ENCODE measurements at regions not wholly inside any gene's neighbourhood (a gene's known extent, or its start where the extent isn't known, plus 50 kb on each side); places are given as distances from the start of the nearest gene placed in this dataset.
"Not testable (repeated sequence)": the region's sequence is repeated elsewhere in the genome, so short reads cannot be mapped to it uniquely, and the experiment has no call there.

- H3K4me1 ChIP-seq (ENCODE audit: control insufficient read depth in 1 of 2, insufficient read depth in 2 of 2, low read length in 2 of 2) = no peaks in the 10 kb centered on the region
- H3K36me3 ChIP-seq (ENCODE audit: control insufficient read depth in 1 of 2, insufficient read depth in 2 of 2, low read length in 2 of 2) = no peaks in the 10 kb centered on the region
- no peak overlapping the region for H3K27ac ChIP-seq (ENCODE audit: low read depth, low read length)
- H3K27me3 ChIP-seq (ENCODE audit: control insufficient read depth in 1 of 2, insufficient read depth in 2 of 2, low read length in 2 of 2) = no peaks in the 10 kb centered on the region
- H3K9ac ChIP-seq (ENCODE audit: low read depth in 1 of 2, low read length in 2 of 2) = no peak overlapping the region
- H3K4me3 ChIP-seq (ENCODE audit: low read depth in 1 of 2, low read length in 2 of 2) = no peak overlapping the region
- no peaks in the 10 kb centered on the region for H3K9me3 ChIP-seq (ENCODE audit: control insufficient read depth in 1 of 2, low read length in 2 of 2)
Measured at GRCh38 chr6:74705451-74705850, 500.4 kb downstream of the COL12A1 start.

- H3K27ac ChIP-seq (ENCODE audit: low read depth, low read length); H3K36me3 ChIP-seq (ENCODE audit: control insufficient read depth in 1 of 2, insufficient read depth in 2 of 2, low read length in 2 of 2); H3K9me3 ChIP-seq (ENCODE audit: control insufficient read depth in 1 of 2, low read length in 2 of 2); H3K9ac ChIP-seq (ENCODE audit: low read depth in 1 of 2, low read length in 2 of 2); H3K27me3 ChIP-seq (ENCODE audit: control insufficient read depth in 1 of 2, insufficient read depth in 2 of 2, low read length in 2 of 2); H3K4me1 ChIP-seq (ENCODE audit: control insufficient read depth in 1 of 2, insufficient read depth in 2 of 2, low read length in 2 of 2); H3K4me3 ChIP-seq (ENCODE audit: low read depth in 1 of 2, low read length in 2 of 2): not testable (repeated sequence)
Measured at GRCh38 chr6:74704540-74704939, 501.3 kb downstream of the COL12A1 start.

GRCh38 chr6:74690365-74690764, 515.5 kb downstream of the COL12A1 start:
- H3K27ac ChIP-seq (ENCODE audit: low read depth, low read length) = no peak overlapping the region
- H3K4me3 ChIP-seq (ENCODE audit: low read depth in 1 of 2, low read length in 2 of 2) = no peak overlapping the region
- H3K36me3 ChIP-seq (ENCODE audit: control insufficient read depth in 1 of 2, insufficient read depth in 2 of 2, low read length in 2 of 2) = no peaks in the 10 kb centered on the region
- H3K27me3 ChIP-seq (ENCODE audit: control insufficient read depth in 1 of 2, insufficient read depth in 2 of 2, low read length in 2 of 2) = no peaks in the 10 kb centered on the region
- H3K4me1 ChIP-seq (ENCODE audit: control insufficient read depth in 1 of 2, insufficient read depth in 2 of 2, low read length in 2 of 2) = no peaks in the 10 kb centered on the region
- H3K9ac ChIP-seq (ENCODE audit: low read depth in 1 of 2, low read length in 2 of 2) = no peak overlapping the region
- H3K9me3 ChIP-seq (ENCODE audit: control insufficient read depth in 1 of 2, low read length in 2 of 2) = no peaks in the 10 kb centered on the region

- Histone ChIP-seq H3K9me3 (ENCODE audit: control insufficient read depth in 1 of 2, low read length in 2 of 2) (no peaks in the 10 kb centered on the region), H3K27me3 (ENCODE audit: control insufficient read depth in 1 of 2, insufficient read depth in 2 of 2, low read length in 2 of 2) (no peaks in the 10 kb centered on the region)
Measured at GRCh38 chr6:74689601-74690000, 516.3 kb downstream of the COL12A1 start.

GRCh38 chr6:74677463-74677862, 528.4 kb downstream of the COL12A1 start:
- Histone ChIP-seq H3K4me1 (ENCODE audit: control insufficient read depth in 1 of 2, insufficient read depth in 2 of 2, low read length in 2 of 2) (no peaks in the 10 kb centered on the region), H3K4me3 (ENCODE audit: low read depth in 1 of 2, low read length in 2 of 2) (no peak overlapping the region), H3K27me3 (ENCODE audit: control insufficient read depth in 1 of 2, insufficient read depth in 2 of 2, low read length in 2 of 2) (no peaks in the 10 kb centered on the region), H3K36me3 (ENCODE audit: control insufficient read depth in 1 of 2, insufficient read depth in 2 of 2, low read length in 2 of 2) (no peaks in the 10 kb centered on the region), H3K27ac (ENCODE audit: low read depth, low read length) (no peak overlapping the region), H3K9me3 (ENCODE audit: control insufficient read depth in 1 of 2, low read length in 2 of 2) (no peaks in the 10 kb centered on the region), H3K9ac (ENCODE audit: low read depth in 1 of 2, low read length in 2 of 2) (no peak overlapping the region)

More at GRCh38 chr6:74689601-74690000, 516.3 kb downstream of the COL12A1 start:
- Histone ChIP-seq H3K4me3 (ENCODE audit: low read depth in 1 of 2, low read length in 2 of 2) (no peak overlapping the region), H3K4me1 (ENCODE audit: control insufficient read depth in 1 of 2, insufficient read depth in 2 of 2, low read length in 2 of 2) (no peaks in the 10 kb centered on the region), H3K27ac (ENCODE audit: low read depth, low read length) (no peak overlapping the region), H3K36me3 (ENCODE audit: control insufficient read depth in 1 of 2, insufficient read depth in 2 of 2, low read length in 2 of 2) (no peaks in the 10 kb centered on the region), H3K9ac (ENCODE audit: low read depth in 1 of 2, low read length in 2 of 2) (no peak overlapping the region)

GRCh38 chr6:74676906-74677305, 528.9 kb downstream of the COL12A1 start:
- Histone ChIP-seq H3K9ac (ENCODE audit: low read depth in 1 of 2, low read length in 2 of 2) (no peak overlapping the region), H3K4me3 (ENCODE audit: low read depth in 1 of 2, low read length in 2 of 2) (no peak overlapping the region), H3K27ac (ENCODE audit: low read depth, low read length) (no peak overlapping the region), H3K4me1 (ENCODE audit: control insufficient read depth in 1 of 2, insufficient read depth in 2 of 2, low read length in 2 of 2) (no peaks in the 10 kb centered on the region), H3K27me3 (ENCODE audit: control insufficient read depth in 1 of 2, insufficient read depth in 2 of 2, low read length in 2 of 2) (no peaks in the 10 kb centered on the region), H3K36me3 (ENCODE audit: control insufficient read depth in 1 of 2, insufficient read depth in 2 of 2, low read length in 2 of 2) (no peaks in the 10 kb centered on the region), H3K9me3 (ENCODE audit: control insufficient read depth in 1 of 2, low read length in 2 of 2) (no peaks in the 10 kb centered on the region)

GRCh38 chr6:74674377-74674776, 531.5 kb downstream of the COL12A1 start:
- Histone ChIP-seq H3K27me3 (ENCODE audit: control insufficient read depth in 1 of 2, insufficient read depth in 2 of 2, low read length in 2 of 2) (no peaks in the 10 kb centered on the region), H3K27ac (ENCODE audit: low read depth, low read length) (no peak overlapping the region), H3K9me3 (ENCODE audit: control insufficient read depth in 1 of 2, low read length in 2 of 2) (no peaks in the 10 kb centered on the region), H3K4me1 (ENCODE audit: control insufficient read depth in 1 of 2, insufficient read depth in 2 of 2, low read length in 2 of 2) (no peaks in the 10 kb centered on the region), H3K9ac (ENCODE audit: low read depth in 1 of 2, low read length in 2 of 2) (no peak overlapping the region), H3K36me3 (ENCODE audit: control insufficient read depth in 1 of 2, insufficient read depth in 2 of 2, low read length in 2 of 2) (no peaks in the 10 kb centered on the region), H3K4me3 (ENCODE audit: low read depth in 1 of 2, low read length in 2 of 2) (no peak overlapping the region)

- H3K27me3 ChIP-seq (ENCODE audit: control insufficient read depth in 1 of 2, insufficient read depth in 2 of 2, low read length in 2 of 2) = no peaks in the 10 kb centered on the region
- no peaks in the 10 kb centered on the region for H3K9me3 ChIP-seq (ENCODE audit: control insufficient read depth in 1 of 2, low read length in 2 of 2)
- no peaks in the 10 kb centered on the region for H3K36me3 ChIP-seq (ENCODE audit: control insufficient read depth in 1 of 2, insufficient read depth in 2 of 2, low read length in 2 of 2)
- no peaks in the 10 kb centered on the region for H3K4me1 ChIP-seq (ENCODE audit: control insufficient read depth in 1 of 2, insufficient read depth in 2 of 2, low read length in 2 of 2)
- H3K27ac ChIP-seq (ENCODE audit: low read depth, low read length) = no peak overlapping the region
- H3K9ac ChIP-seq (ENCODE audit: low read depth in 1 of 2, low read length in 2 of 2) = no peak overlapping the region
- no peak overlapping the region for H3K4me3 ChIP-seq (ENCODE audit: low read depth in 1 of 2, low read length in 2 of 2)
Measured at GRCh38 chr6:74671558-74672025, 534.3 kb downstream of the COL12A1 start.

GRCh38 chr6:74658391-74658790, 547.5 kb downstream of the COL12A1 start:
- H3K9me3 ChIP-seq (ENCODE audit: control insufficient read depth in 1 of 2, low read length in 2 of 2) = no peaks in the 10 kb centered on the region
- no peaks in the 10 kb centered on the region for H3K36me3 ChIP-seq (ENCODE audit: control insufficient read depth in 1 of 2, insufficient read depth in 2 of 2, low read length in 2 of 2)
- no peaks in the 10 kb centered on the region for H3K27me3 ChIP-seq (ENCODE audit: control insufficient read depth in 1 of 2, insufficient read depth in 2 of 2, low read length in 2 of 2)
- H3K9ac ChIP-seq (ENCODE audit: low read depth in 1 of 2, low read length in 2 of 2) = no peak overlapping the region
- H3K27ac ChIP-seq (ENCODE audit: low read depth, low read length) = no peak overlapping the region
- H3K4me1 ChIP-seq (ENCODE audit: control insufficient read depth in 1 of 2, insufficient read depth in 2 of 2, low read length in 2 of 2) = no peaks in the 10 kb centered on the region
- no peak overlapping the region for H3K4me3 ChIP-seq (ENCODE audit: low read depth in 1 of 2, low read length in 2 of 2)

GRCh38 chr6:74657931-74658330, 547.9 kb downstream of the COL12A1 start:
- no peaks in the 10 kb centered on the region for H3K36me3 ChIP-seq (ENCODE audit: control insufficient read depth in 1 of 2, insufficient read depth in 2 of 2, low read length in 2 of 2)
- H3K9me3 ChIP-seq (ENCODE audit: control insufficient read depth in 1 of 2, low read length in 2 of 2) = no peaks in the 10 kb centered on the region
- H3K4me1 ChIP-seq (ENCODE audit: control insufficient read depth in 1 of 2, insufficient read depth in 2 of 2, low read length in 2 of 2) = no peaks in the 10 kb centered on the region
- no peak overlapping the region for H3K27ac ChIP-seq (ENCODE audit: low read depth, low read length)
- no peak overlapping the region for H3K4me3 ChIP-seq (ENCODE audit: low read depth in 1 of 2, low read length in 2 of 2)
- no peak overlapping the region for H3K9ac ChIP-seq (ENCODE audit: low read depth in 1 of 2, low read length in 2 of 2)
- no peaks in the 10 kb centered on the region for H3K27me3 ChIP-seq (ENCODE audit: control insufficient read depth in 1 of 2, insufficient read depth in 2 of 2, low read length in 2 of 2)

- Histone ChIP-seq H3K4me3 (ENCODE audit: low read depth in 1 of 2, low read length in 2 of 2) (no peak overlapping the region), H3K9me3 (ENCODE audit: control insufficient read depth in 1 of 2, low read length in 2 of 2) (no peaks in the 10 kb centered on the region), H3K9ac (ENCODE audit: low read depth in 1 of 2, low read length in 2 of 2) (no peak overlapping the region), H3K4me1 (ENCODE audit: control insufficient read depth in 1 of 2, insufficient read depth in 2 of 2, low read length in 2 of 2) (no peaks in the 10 kb centered on the region), H3K27ac (ENCODE audit: low read depth, low read length) (no peak overlapping the region), H3K36me3 (ENCODE audit: control insufficient read depth in 1 of 2, insufficient read depth in 2 of 2, low read length in 2 of 2) (no peaks in the 10 kb centered on the region), H3K27me3 (ENCODE audit: control insufficient read depth in 1 of 2, insufficient read depth in 2 of 2, low read length in 2 of 2) (no peaks in the 10 kb centered on the region)
Measured at GRCh38 chr6:74657011-74657410, 548.8 kb downstream of the COL12A1 start.
